GM12873 (cell line): ENCODE measurements at regions not wholly inside any gene's neighbourhood (a gene's known extent, or its start where the extent isn't known, plus 50 kb on each side); places are given as distances from the start of the nearest gene placed in this dataset.

ENCODE experiments used
- CTCF ChIP-seq: IDR thresholded peaks from 2 replicates; pipeline ENCODE4 v1.5.1; 2012; ENCODE audit warnings: low read depth, mild to moderate bottlenecking, moderate library complexity, low read length, control low read depth; ENCODE audit not compliant: insufficient read depth; ENCODE audit errors: missing control alignments

- TF ChIP-seq CTCF: no peak
Observed at GRCh38 chr6:145561095-145562072, 173.9 kb downstream of the EPM2A start.

- TF ChIP-seq CTCF: no peak
Observed at GRCh38 chr6:145562771-145563615, 172.3 kb downstream of the EPM2A start.

GRCh38 chr6:145564553-145564952 is 170.8 kb downstream of the EPM2A start:
- TF ChIP-seq CTCF: no peak

GRCh38 chr6:145567684-145568252 is 167.6 kb downstream of the EPM2A start:
- TF ChIP-seq CTCF: no peak

- TF ChIP-seq CTCF: no peak
Observed at GRCh38 chr6:145569140-145569539, 166.2 kb downstream of the EPM2A start.
